HG03378 (cell line): ENCODE measurements at regions not wholly inside any gene's neighbourhood (a gene's known extent, or its start where the extent isn't known, plus 50 kb on each side); places are given as distances from the start of the nearest gene placed in this dataset.

Experiments used
- ATAC-seq: cut with Tn5 transposase; IDR thresholded peaks from one replicate; pipeline ENCODE4 v1.9.1; 2021; ENCODE audit warnings: mild to moderate bottlenecking, moderate library complexity; ENCODE audit not compliant: unreplicated experiment

- ATAC-seq = no peak
Observed at GRCh38 chr4:159723341-159724048, 620.6 kb downstream of the RAPGEF2 start.

GRCh38 chr4:159725571-159725970 lies 622.7 kb downstream of the RAPGEF2 start:
- ATAC-seq = no peak

GRCh38 chr4:159735281-159736207 lies 632.7 kb downstream of the RAPGEF2 start:
- ATAC-seq = no peak

GRCh38 chr4:159736411-159736810 lies 633.5 kb downstream of the RAPGEF2 start:
- ATAC-seq = no peak

GRCh38 chr4:159743971-159744370 lies 641.1 kb downstream of the RAPGEF2 start:
- ATAC-seq = no peak

- no peak for ATAC-seq
Observed at GRCh38 chr4:159747983-159748382, 645.1 kb downstream of the RAPGEF2 start.

GRCh38 chr4:159748834-159749444 lies 646.1 kb downstream of the RAPGEF2 start:
- ATAC-seq = no peak

GRCh38 chr4:159757499-159757898 lies 654.6 kb downstream of the RAPGEF2 start:
- ATAC-seq = no peak

GRCh38 chr4:159758061-159758460 lies 655.2 kb downstream of the RAPGEF2 start:
- ATAC-seq = no peak

- ATAC-seq = no peak
Observed at GRCh38 chr4:159762672-159763071, 659.8 kb downstream of the RAPGEF2 start.

- ATAC-seq = peak; percentile 93
Observed at GRCh38 chr4:159764343-159764952, 661.6 kb downstream of the RAPGEF2 start.

GRCh38 chr4:159765382-159765781 lies 662.5 kb downstream of the RAPGEF2 start:
- no peak for ATAC-seq

GRCh38 chr4:159766241-159766640 lies 663.4 kb downstream of the RAPGEF2 start:
- no peak for ATAC-seq

- no peak for ATAC-seq
Observed at GRCh38 chr4:159767406-159767805, 664.5 kb downstream of the RAPGEF2 start.

GRCh38 chr4:159768016-159768415 lies 665.1 kb downstream of the RAPGEF2 start:
- ATAC-seq = no peak

- ATAC-seq = no peak
Observed at GRCh38 chr4:159770401-159770800, 667.5 kb downstream of the RAPGEF2 start.

- no peak for ATAC-seq
Observed at GRCh38 chr4:159770969-159771368, 668.1 kb downstream of the RAPGEF2 start.

- no peak for ATAC-seq
Observed at GRCh38 chr4:159776961-159777360, 674.1 kb downstream of the RAPGEF2 start.

- ATAC-seq = no peak
Observed at GRCh38 chr4:159777689-159778088, 674.8 kb downstream of the RAPGEF2 start.

- ATAC-seq = no peak
Observed at GRCh38 chr4:159778298-159778697, 675.4 kb downstream of the RAPGEF2 start.

GRCh38 chr4:159779716-159780115 lies 676.8 kb downstream of the RAPGEF2 start:
- ATAC-seq = no peak
